Endothelial cell of umbilical vein (primary cell): ENCODE measurements at regions not wholly inside any gene's neighbourhood (a gene's known extent, or its start where the extent isn't known, plus 50 kb on each side); places are given as distances from the start of the nearest gene placed in this dataset.

Experiments
- BruUV-seq: library from RNA; stranded (reverse); fragments of 400-500 nt; replicated peaks from 2 replicates; lab custom pipeline; 2021; lab: Mats Ljungman, UMichigan
- CTCF ChIA-PET: fragments of 300-600, 350-600 bp; sonication (Branson Sonifier 250); formaldehyde crosslinking; loops from one replicate; lab custom pipeline; 2021; ENCODE audit warnings: antibody characterized with exemption, inconsistent platforms; lab: Charles Lee
- POLR2A ChIA-PET: fragments of 300-600, 350-600 bp; sonication (Branson Sonifier 250); formaldehyde crosslinking; loops from one replicate; lab custom pipeline; 2021; ENCODE audit warnings: antibody characterized with exemption, inconsistent platforms; lab: Charles Lee
- DNase-seq: peaks from one replicate; pipeline ENCODE4 v3.0.0-alpha.2; 2011; ENCODE audit warnings: low read depth, low spot score
- FAIRE-seq: peaks from 2 replicates; lab custom pipeline; 2011; peaks lifted over from hg19 to GRCh38; lab: Jason Lieb, UNC
- H2AFZ ChIP-seq: 2 replicates; pipeline ENCODE4 v1.6.0; 2012; ENCODE audit warnings: low read depth, low read length, control low read depth, inconsistent platforms
- H3K27ac ChIP-seq: 2 replicates; pipeline ENCODE4 v1.5.1; 2011; ENCODE audit warnings: low read depth, mild to moderate bottlenecking, control low read depth, low read length, moderate library complexity; ENCODE audit not compliant: insufficient read depth
- H3K27me3 ChIP-seq, 2 experiments: 2 replicates each; pipeline versions ENCODE4 v1.6.0 to v1.6.1; 2011; ENCODE audit warnings: low read length in 2 of 2, mixed read lengths in 1 of 2; ENCODE audit not compliant: control insufficient read depth in 2 of 2, insufficient read depth in 2 of 2
- H3K36me3 ChIP-seq, 2 experiments: 2 replicates in 1 of 2; 3 replicates in 1 of 2; pipeline ENCODE4 v1.5.1; 2011; ENCODE audit warnings: low read length in 2 of 2, mild to moderate bottlenecking in 1 of 2, moderate library complexity in 1 of 2; ENCODE audit not compliant: control insufficient read depth in 2 of 2, insufficient read depth in 2 of 2; ENCODE audit errors: extremely low read depth in 1 of 2
- H3K4me1 ChIP-seq: 3 replicates; pipeline ENCODE4 v1.5.1; 2011; ENCODE audit warnings: mild to moderate bottlenecking, low read length; ENCODE audit not compliant: control insufficient read depth, insufficient read depth; ENCODE audit errors: extremely low read depth
- H3K4me2 ChIP-seq: 2 replicates; pipeline ENCODE4 v1.6.1; 2011; ENCODE audit warnings: low read length, control low read depth, mixed read lengths; ENCODE audit not compliant: insufficient read depth
- H3K4me3 ChIP-seq, 3 experiments: fragments of 200-600 bp in 1 of 3; sonication (generic), shearing (Covaris generic) in 1 of 3; replicated peaks in 1 of 3; 2 replicates each; pipeline ENCODE4 v1.5.1; 2011 to 2016; ENCODE audit warnings: control low read depth in 3 of 3, low read length in 3 of 3, mild to moderate bottlenecking in 2 of 3, inconsistent platforms in 1 of 3, low read depth in 1 of 3, moderate library complexity in 1 of 3; ENCODE audit not compliant: insufficient read depth in 1 of 3
- H3K79me2 ChIP-seq: 2 replicates; pipeline ENCODE4 v1.6.0; 2012; ENCODE audit warnings: low read length, inconsistent platforms; ENCODE audit not compliant: control insufficient read depth, insufficient read depth
- H3K9ac ChIP-seq: replicated peaks from 2 replicates; pipeline ENCODE3; 2011; ENCODE audit warnings: low read length, control low read depth; ENCODE audit not compliant: insufficient read depth; ENCODE audit errors: extremely low read depth
- H3K9me1 ChIP-seq: replicated peaks from 3 replicates; pipeline ENCODE4 v1.6.0; 2011; ENCODE audit warnings: mild to moderate bottlenecking, low read length; ENCODE audit not compliant: control insufficient read depth, insufficient read depth; ENCODE audit errors: extremely low read depth
- H3K9me3 ChIP-seq: replicated peaks from 2 replicates; pipeline ENCODE4 v1.5.1; 2012; ENCODE audit warnings: low read length, inconsistent platforms; ENCODE audit not compliant: control insufficient read depth, insufficient read depth
- H4K20me1 ChIP-seq: replicated peaks from 2 replicates; pipeline ENCODE3; 2011; ENCODE audit warnings: mild to moderate bottlenecking, low read length; ENCODE audit not compliant: control insufficient read depth, insufficient read depth; ENCODE audit errors: extremely low read depth
- EZH2 ChIP-seq: IDR thresholded peaks from 2 replicates; pipeline ENCODE4 v1.6.1; 2012; ENCODE audit warnings: borderline replicate concordance, low read depth, mild to moderate bottlenecking, moderate library complexity, low read length, inconsistent platforms; ENCODE audit not compliant: severe bottlenecking
- FOS ChIP-seq: IDR thresholded peaks from 2 replicates; pipeline ENCODE4 v1.6.1; 2011; ENCODE audit warnings: mild to moderate bottlenecking, low read length, moderate library complexity, borderline replicate concordance; ENCODE audit not compliant: insufficient read depth
- GATA2 ChIP-seq: IDR thresholded peaks from 2 replicates; pipeline ENCODE4 v1.7.0; 2011; ENCODE audit warnings: low read depth, mild to moderate bottlenecking, moderate library complexity, mixed read lengths, low read length; ENCODE audit not compliant: insufficient read length, insufficient read depth
- JUN ChIP-seq: IDR thresholded peaks from 2 replicates; pipeline ENCODE4 v1.6.1; 2011; ENCODE audit warnings: borderline replicate concordance, low read depth; ENCODE audit not compliant: insufficient read length, insufficient read depth
- MYC ChIP-seq: IDR thresholded peaks from one replicate; pipeline ENCODE4 v1.6.1; 2011; ENCODE audit warnings: mild to moderate bottlenecking, low read depth, low read length
- POLR2A ChIP-seq: IDR thresholded peaks from 2 replicates; pipeline ENCODE4 v1.6.1; 2012; ENCODE audit warnings: low read depth, mild to moderate bottlenecking, control low read depth, low read length
- POLR2AphosphoS5 ChIP-seq: IDR thresholded peaks from 2 replicates; pipeline ENCODE4 v1.6.1; 2012; ENCODE audit warnings: low read depth, mild to moderate bottlenecking, control low read depth, low read length, moderate library complexity; ENCODE audit not compliant: insufficient read depth
- dilution Hi-C: fragments of 300-500 bp; cut with MboI; formaldehyde crosslinking; loops from one replicate; pipeline ENCODE4 v1.15.0; 2019; ENCODE audit warnings: low sequenced_read_pairs; ENCODE audit not compliant: extremely low pct_ligation_motif_present
- intact Hi-C: fragments of 100-400 bp; cut with micrococcal nuclease; formaldehyde crosslinking; loops from one replicate; pipeline ENCODE4 v1.10.0; 2022
- TF ChIP-seq, protein P1 (sequence below), 2 donors: IDR thresholded peaks; 1 replicate in 1 of 2; 2 replicates in 1 of 2; pipeline ENCODE4 v1.5.1; 2011; ENCODE audit warnings: low read length in 2 of 2, mild to moderate bottlenecking in 2 of 2, moderate library complexity in 2 of 2, control low read depth in 1 of 2, inconsistent platforms in 1 of 2, low read depth in 1 of 2; ENCODE audit not compliant: insufficient read depth in 1 of 2; ENCODE audit errors: extremely low read depth in 1 of 2
- TF ChIP-seq, protein P2 (sequence below): IDR thresholded peaks from 2 replicates; pipeline ENCODE4 v1.6.1; 2011; ENCODE audit not compliant: insufficient read depth, insufficient read length

DNA sequence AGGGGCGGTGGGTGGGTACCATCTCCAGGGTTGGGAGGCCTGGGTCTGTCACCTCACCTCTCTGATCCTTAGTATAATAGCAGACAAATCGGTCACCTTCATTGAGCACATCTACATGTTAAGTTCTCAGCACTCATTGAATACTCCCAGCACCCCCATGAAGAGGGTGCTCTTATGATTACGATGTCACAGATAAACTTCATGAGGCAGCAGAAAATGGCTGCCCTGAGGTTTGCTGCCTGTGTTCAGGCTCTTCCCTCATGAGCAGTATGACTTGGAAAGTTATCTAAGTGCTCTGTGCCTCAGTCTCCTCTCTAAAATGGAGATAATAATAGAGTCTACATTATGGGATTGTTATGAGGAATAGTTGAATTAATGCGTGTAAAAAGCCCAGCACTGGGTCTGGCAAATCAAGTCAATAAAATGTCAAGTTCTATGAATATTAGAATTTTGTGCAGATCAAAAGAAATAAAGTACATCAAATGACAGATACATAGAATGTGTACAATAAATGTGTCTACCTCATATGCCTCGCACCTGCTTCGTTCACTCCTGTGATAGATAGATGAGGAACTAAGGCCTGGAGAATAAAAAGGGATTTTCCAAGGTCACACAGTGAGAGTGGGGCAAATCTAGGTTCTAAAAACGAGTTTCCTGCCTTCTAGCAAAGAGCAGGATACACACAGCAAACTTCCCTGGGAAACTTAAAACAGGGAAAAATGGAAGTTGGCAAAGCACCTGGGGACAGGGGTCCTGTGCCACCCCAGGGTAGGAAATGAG lies 142.2 kb upstream of the MRPS22 start:
- DNase-seq: no peak
- H3K4me3 ChIP-seq: no peak overlapping the region
- H3K9ac ChIP-seq: no peak overlapping the region
- H4K20me1 ChIP-seq: no peaks in the 10 kb centered on the region
- no peak overlapping the region for H2AFZ ChIP-seq
- no peaks in the 10 kb centered on the region for H3K79me2 ChIP-seq
- ChIA-PET CTCF (no interaction called here), POLR2A (no interaction called here)
- no peak overlapping the region for H3K27ac ChIP-seq
- H3K9me1 ChIP-seq: no peaks in the 10 kb centered on the region
- intact Hi-C loops (no loop called here), dilution Hi-C loops (no loop called here)
- H3K27me3 ChIP-seq: no peaks in the 10 kb centered on the region
- H3K36me3 ChIP-seq: no peaks in the 10 kb centered on the region
- FAIRE-seq: no peak
- no TSS peak for BruUV-seq
- TF ChIP-seq GATA2 (no peak), EZH2 (no peak), MYC (no peak), POLR2AphosphoS5 (no peak), JUN (no peak), POLR2A (no peak), FOS (no peak)
- TF ChIP-seq, protein P1, sequence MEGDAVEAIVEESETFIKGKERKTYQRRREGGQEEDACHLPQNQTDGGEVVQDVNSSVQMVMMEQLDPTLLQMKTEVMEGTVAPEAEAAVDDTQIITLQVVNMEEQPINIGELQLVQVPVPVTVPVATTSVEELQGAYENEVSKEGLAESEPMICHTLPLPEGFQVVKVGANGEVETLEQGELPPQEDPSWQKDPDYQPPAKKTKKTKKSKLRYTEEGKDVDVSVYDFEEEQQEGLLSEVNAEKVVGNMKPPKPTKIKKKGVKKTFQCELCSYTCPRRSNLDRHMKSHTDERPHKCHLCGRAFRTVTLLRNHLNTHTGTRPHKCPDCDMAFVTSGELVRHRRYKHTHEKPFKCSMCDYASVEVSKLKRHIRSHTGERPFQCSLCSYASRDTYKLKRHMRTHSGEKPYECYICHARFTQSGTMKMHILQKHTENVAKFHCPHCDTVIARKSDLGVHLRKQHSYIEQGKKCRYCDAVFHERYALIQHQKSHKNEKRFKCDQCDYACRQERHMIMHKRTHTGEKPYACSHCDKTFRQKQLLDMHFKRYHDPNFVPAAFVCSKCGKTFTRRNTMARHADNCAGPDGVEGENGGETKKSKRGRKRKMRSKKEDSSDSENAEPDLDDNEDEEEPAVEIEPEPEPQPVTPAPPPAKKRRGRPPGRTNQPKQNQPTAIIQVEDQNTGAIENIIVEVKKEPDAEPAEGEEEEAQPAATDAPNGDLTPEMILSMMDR (IDR thresholded peaks at IDR 0.05; ENCODE audit: extremely low read depth in 1 of 2, insufficient read depth in 1 of 2, low read depth in 1 of 2, low read length in 2 of 2): no peak
- TF ChIP-seq, protein P2, sequence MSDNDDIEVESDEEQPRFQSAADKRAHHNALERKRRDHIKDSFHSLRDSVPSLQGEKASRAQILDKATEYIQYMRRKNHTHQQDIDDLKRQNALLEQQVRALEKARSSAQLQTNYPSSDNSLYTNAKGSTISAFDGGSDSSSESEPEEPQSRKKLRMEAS: no peak
- no peaks in the 10 kb centered on the region for H3K4me1 ChIP-seq
- H3K9me3 ChIP-seq: no peaks in the 10 kb centered on the region
- H3K4me2 ChIP-seq: no peak overlapping the region
